ENCODE measurements at regions not wholly inside any gene's neighbourhood (a gene's known extent, or its start where the extent isn't known, plus 50 kb on each side); places are given as distances from the start of the nearest gene placed in this dataset.

DNA sequence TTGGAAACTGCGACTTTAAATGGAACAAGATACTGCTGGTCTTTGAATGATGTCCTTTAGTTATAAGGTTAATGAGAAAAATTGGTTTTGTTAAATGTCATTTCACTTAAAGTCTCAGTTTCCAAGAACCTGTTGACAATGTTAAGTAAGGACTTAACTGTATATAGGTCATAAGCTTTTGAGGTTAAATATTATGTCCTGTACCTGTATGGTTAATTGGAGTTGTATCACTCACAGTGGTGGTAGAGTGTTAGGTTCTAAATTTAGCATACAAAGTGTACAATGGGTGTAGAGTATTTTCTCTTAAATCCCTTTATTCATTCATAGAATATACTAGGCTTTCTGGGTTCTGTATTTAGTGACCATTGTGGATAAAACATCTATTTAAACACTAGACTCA lies 110.2 kb downstream of the HAUS1 start:
- Histone ChIP-seq H2BK15ac (ENCODE audit: low read length) (no peak overlapping the region), H4K5ac (ENCODE audit: insufficient read length, low read depth, low read length) (no peak overlapping the region), H3K79me1 (ENCODE audit: low read depth, low read length) (peaks cover 2% of the 10 kb centered on the region; the same call in 1 of the 2 replicates), H4K91ac (replicated peaks; ENCODE audit: insufficient read length, low read length) (no peak overlapping the region), H2BK20ac (ENCODE audit: low read length) (no peak overlapping the region), H2AK5ac (ENCODE audit: low read depth, low read length) (no peak overlapping the region), H3K79me2 (ENCODE audit: control insufficient read depth in 1 of 2, insufficient read depth in 2 of 2, low read length in 2 of 2) (peaks cover 0 to 30% of the 10 kb centered on the region in 2 experiments; a peak in 3 of 4 replicates), H2BK5ac (ENCODE audit: low read depth, low read length) (no peak overlapping the region), H4K20me1 (replicated peaks in 1 of 2; ENCODE audit: control insufficient read depth in 1 of 2, insufficient read depth in 2 of 2, low read length in 2 of 2) (peaks cover 0 to 4% of the 10 kb centered on the region in 2 experiments), H3K23ac (ENCODE audit: insufficient read length) (no peak overlapping the region), H2BK12ac (ENCODE audit: low read depth, low read length) (no peak overlapping the region), H3K23me2 (ENCODE audit: low read depth, low read length) (no peaks in the 10 kb centered on the region), H3K27ac (ENCODE audit: low read depth, low read length) (no peak overlapping the region), H3K9me3 (ENCODE audit: insufficient read depth in 2 of 2, low read depth in 1 of 2, low read length in 1 of 2) (no peaks in the 10 kb centered on the region), H3K4me3 (ENCODE audit: extremely low read depth in 1 of 4, insufficient read depth in 2 of 4, low read depth in 3 of 4, low read length in 4 of 4) (no peak overlapping the region), H4K8ac (ENCODE audit: extremely low read depth, insufficient read depth, low read length) (no peak overlapping the region), H3K27me3 (replicated peaks in 1 of 4; ENCODE audit: control insufficient read depth in 3 of 4, extremely low read depth in 1 of 4, insufficient read depth in 3 of 4, low read length in 3 of 4) (no peaks in the 10 kb centered on the region), H3K4me2 (ENCODE audit: insufficient read depth in 1 of 2, low read depth in 2 of 2, low read length in 2 of 2) (no peak overlapping the region), H3K36me3 (ENCODE audit: control insufficient read depth in 2 of 4, insufficient read depth in 4 of 4, low read length in 3 of 4) (peaks cover 0 to 12% (median 5%) of the 10 kb centered on the region in 4 experiments; a peak in 4 of 8 replicates), H3K56ac (replicated peaks; ENCODE audit: insufficient read length, low read depth, low read length) (no peak overlapping the region), H3K4ac (replicated peaks; ENCODE audit: insufficient read length, low read depth, low read length) (no peak overlapping the region), H3K9ac (replicated peaks in 1 of 4; ENCODE audit: extremely low read depth in 1 of 4, low read depth in 3 of 4, low read length in 3 of 4) (no peak overlapping the region), H2AFZ (ENCODE audit: low read length) (no peak overlapping the region), H3K18ac (ENCODE audit: extremely low read depth, low read length) (no peak overlapping the region), H2BK120ac (replicated peaks; ENCODE audit: low read depth, low read length) (no peak overlapping the region), H3K14ac (ENCODE audit: insufficient read length) (no peak overlapping the region), H3K4me1 (replicated peaks in 1 of 4; ENCODE audit: control insufficient read depth in 3 of 4, insufficient read depth in 4 of 4, low read length in 3 of 4) (no peaks in the 10 kb centered on the region)
- TF ChIP-seq SIRT6 (IDR thresholded peaks at IDR 0.05; ENCODE audit: low read length) (no peak), SIX5 (IDR thresholded peaks at IDR 0.05; ENCODE audit: low read depth, low read length) (no peak)
- POLR2A ChIA-PET (ENCODE audit: partially characterized antibody) = no interaction called here
- DNase-seq (ENCODE audit: low read depth in 1 of 2, low spot score in 2 of 2) (no peak), FAIRE-seq (no peak)
- CTCF ChIA-PET (ENCODE audit: partially characterized antibody) = interaction anchor here (0.6 to 4.7 kb wide), 7 partner anchors 11 to 66 kb away, joined by 3 to 28 read pairs (median 5); a partner anchor contains a TSS
- WGBS, 2 experiments (ENCODE audit: extremely low coverage in 1 of 2, insufficient coverage in 1 of 2, insufficient read length in 1 of 2, insufficient replicate concordance in 2 of 2, low coverage in 1 of 2, low lambda C conversion rate in 2 of 2, missing lambda C conversion rate in 1 of 2) = 88% methylated on average over 1 of the region's 1 CpG; no CpG with 5 or more reads in 1 of the 2 experiments

Data from H1 (cell line).